Stimulated activated naive CD8-positive, alpha-beta T cell treated with anti-CD3 and anti-CD28 coated beads, Interleukin-15, Interleukin-2, amounts not matched to agents 100 U/mL and 50 U/mL, for 24 hours (primary cell): ENCODE measurements at regions not wholly inside any gene's neighbourhood (a gene's known extent, or its start where the extent isn't known, plus 50 kb on each side); places are given as distances from the start of the nearest gene placed in this dataset.
"Not testable (repeated sequence)": the region's sequence is repeated elsewhere in the genome, so short reads cannot be mapped to it uniquely, and the experiment has no call there.

Source experiments
- ATAC-seq: fragments of 150-1000 bp; cut with Tn5 transposase; one replicate; pipeline ENCODE4 v1.10.0; 2021
- DNase-seq: peaks from one replicate; pipeline ENCODE4 v3.0.0; 2021

DNA sequence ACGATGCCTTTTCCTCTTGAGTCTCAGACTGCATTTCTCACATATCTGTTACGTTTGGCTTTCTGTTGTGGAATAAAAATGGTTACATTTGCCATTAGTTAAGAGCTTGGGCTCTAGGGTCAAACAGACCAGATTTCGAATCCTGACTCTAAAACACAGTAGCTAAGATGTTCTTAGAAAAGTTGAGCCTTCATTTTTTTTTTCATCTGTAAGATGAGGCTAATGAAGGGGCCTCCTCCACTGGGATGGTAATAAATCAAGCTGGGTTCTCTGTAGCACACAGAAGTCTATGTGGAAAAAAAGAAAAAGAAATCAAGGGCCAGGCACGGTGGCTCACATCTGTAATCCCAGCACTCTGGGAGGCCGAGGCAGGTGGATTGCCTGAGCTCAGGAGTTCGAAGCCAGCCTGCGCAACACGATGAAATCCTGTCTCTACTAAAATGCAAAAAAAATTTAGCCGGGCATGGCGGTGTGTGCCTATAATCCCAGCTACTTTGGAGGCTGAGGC, 49.9 kb upstream of the CAPRIN1 start:
- DNase-seq (no peak), ATAC-seq (no peak)

- DNase-seq, result no peak
- no peak for ATAC-seq
Measured at GRCh38 chr11:33999393-33999792, 52.1 kb upstream of the CAPRIN1 start.

GRCh38 chr11:33997584-33998251, 53.8 kb upstream of the CAPRIN1 start:
- no peak for DNase-seq
- no peak for ATAC-seq

- peak; percentile 78 for DNase-seq
- ATAC-seq, result peak; percentile 91
Measured at GRCh38 chr11:33996498-33997454, 54.8 kb upstream of the CAPRIN1 start.

- no peak for DNase-seq
- no peak for ATAC-seq
Measured at GRCh38 chr11:33994937-33995336, 56.6 kb upstream of the CAPRIN1 start.

DNA sequence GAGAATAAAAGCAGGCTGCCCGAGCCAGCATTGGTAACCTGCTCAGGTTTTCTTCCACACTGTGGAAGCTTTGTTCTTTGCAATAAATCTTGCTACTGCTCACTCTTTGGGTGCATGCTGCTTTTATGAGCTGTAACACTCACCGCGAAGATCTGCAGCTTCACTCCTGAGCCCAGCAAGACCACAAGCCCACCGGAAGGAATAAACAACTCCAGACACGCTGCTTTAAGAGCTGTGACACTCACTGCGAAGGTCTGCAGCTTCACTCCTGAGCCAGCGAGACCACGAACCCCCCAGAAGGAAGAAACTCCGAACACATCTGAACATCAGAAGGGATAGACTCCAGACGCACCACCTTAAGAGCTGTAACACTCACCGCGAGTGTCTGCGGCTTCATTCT, 60.4 kb upstream of the CAPRIN1 start:
- ATAC-seq, DNase-seq: not testable (repeated sequence)

DNA sequence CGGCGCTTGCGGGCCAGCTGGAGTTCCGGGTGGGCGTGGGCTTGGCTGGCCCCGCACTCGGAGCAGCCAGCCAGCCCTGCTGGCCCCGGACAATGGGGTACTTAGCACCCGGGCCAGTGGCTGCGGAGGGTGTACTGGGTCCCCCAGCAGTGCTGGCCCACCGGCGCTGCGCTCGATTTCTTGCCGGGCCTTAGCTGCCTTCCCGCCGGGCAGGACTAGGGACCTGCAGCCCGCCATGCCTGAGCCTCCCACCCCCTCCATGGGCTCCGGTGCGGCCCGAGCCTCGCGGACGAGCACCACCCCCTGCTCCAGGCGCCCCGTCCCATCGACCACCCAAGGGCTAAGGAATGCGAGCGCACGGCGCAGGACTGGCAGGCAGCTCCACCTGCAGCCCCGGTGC, 61.4 kb upstream of the CAPRIN1 start:
- DNase-seq, ATAC-seq: not testable (repeated sequence)

DNA sequence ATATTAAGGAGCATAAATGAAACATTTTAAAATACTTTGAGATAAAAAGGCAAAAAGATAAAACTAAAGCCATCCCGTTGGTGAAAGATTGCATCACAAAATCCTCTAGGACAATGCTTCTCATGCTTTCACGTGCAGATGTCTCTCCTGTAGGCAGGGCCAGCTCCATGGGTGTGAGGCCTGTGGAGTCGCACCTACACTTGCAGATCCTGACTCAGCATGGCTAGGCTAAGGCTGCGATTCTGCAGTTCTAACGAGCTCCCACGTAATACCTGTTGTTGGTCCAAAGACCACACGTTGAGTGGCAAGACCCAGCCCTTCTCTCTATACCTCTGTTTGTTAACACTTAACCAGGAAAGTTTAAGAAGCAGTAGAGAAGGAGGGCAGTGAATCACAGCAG, 62.1 kb upstream of the CAPRIN1 start:
- ATAC-seq (no peak), DNase-seq (no peak)

GRCh38 chr11:33988586-33989370, 62.8 kb upstream of the CAPRIN1 start:
- ATAC-seq, result no peak
- DNase-seq, result no peak

DNA sequence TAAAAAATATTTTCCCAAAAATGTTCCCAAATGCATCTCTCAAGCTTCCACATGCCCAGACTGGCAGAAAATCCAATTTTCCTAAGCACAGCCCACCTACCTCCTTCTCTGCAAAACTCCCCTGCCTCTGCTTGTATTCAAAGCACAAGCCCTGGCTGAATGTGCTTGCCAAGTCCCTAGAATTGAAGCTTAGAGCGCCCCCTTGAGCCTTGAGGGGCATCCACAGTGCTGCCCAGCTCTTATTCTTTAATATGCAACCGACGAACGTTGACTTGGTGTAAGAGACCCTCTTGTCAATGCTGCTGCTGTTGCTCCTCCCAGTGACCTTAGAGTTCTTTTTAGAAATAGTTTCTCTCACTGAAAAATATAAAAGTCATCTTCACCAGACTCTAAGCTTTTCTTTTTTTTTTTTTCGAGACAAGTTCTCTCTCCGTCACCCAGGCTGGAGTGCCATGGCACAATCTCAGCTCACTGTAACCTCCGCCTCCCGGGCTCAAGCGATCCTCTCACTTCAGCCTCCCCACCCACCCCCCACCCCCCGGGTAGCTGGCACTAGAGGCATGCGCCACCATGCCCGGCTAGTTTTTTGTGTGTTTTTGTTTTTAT, 63.5 kb upstream of the CAPRIN1 start:
- ATAC-seq, result peak; percentile 77

DNA sequence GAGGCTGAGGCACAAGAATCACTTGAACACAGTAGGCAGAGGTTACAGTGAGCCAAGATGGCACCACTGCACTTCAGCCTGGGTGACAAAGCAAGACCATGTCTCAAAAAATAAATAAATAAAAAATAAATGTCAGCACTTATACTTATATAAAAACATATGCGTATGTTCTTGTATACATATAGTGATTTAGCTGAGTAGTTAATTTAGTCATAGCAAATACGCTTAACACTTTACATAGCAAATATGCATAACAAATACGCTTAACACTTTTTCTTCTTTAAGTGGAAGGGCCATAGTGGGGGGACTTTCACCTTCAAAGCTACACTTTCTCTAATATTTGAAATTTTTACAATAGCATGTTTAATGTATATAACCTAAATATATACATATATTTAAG, 64.0 kb upstream of the CAPRIN1 start:
- DNase-seq (no peak), ATAC-seq (no peak)

More for the DNA sequence above, 63.5 kb upstream of the CAPRIN1 start:
- peak; percentile 79 for DNase-seq

DNA sequence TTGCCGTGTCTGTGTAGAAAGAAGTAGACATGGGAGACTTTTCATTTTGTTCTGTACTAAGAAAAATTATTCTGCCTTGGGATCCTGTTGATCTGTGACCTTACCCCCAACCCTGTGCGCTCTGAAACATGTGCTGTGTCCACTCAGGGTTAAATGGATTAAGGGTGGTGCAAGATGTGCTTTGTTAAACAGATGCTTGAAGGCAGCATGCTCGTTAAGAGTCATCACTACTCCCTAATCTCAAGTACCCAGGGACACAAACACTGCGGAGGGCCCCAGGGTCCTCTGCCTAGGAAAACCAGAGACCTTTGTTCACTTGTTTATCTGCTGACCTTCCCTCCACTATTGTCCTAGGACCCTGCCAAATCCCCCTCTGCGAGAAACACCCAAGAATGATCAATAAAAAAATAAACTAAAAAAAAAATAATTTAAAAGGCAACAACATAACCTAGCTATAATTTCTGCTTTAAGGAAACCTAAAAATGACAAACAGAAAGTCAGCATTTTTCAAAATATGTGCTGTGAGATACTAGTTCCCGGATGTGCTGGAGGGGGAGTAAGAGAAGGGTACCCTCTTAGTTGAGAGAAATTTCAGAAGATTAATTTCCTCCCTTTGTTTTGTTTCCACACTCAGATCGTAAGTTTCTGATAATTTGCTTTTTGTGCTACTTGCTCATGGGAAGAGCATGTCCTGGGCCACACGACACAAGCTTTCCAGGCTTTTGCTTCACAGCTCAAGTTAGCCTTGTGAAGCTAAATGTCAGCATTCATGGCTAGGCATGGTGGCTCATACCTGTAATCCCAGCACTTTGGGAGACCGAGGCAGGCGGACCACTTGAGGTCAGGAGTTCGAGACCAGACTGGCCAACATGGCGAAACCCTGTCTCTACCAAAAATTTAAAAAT, 64.7 kb upstream of the CAPRIN1 start:
- DNase-seq, ATAC-seq: not testable (repeated sequence)

DNA sequence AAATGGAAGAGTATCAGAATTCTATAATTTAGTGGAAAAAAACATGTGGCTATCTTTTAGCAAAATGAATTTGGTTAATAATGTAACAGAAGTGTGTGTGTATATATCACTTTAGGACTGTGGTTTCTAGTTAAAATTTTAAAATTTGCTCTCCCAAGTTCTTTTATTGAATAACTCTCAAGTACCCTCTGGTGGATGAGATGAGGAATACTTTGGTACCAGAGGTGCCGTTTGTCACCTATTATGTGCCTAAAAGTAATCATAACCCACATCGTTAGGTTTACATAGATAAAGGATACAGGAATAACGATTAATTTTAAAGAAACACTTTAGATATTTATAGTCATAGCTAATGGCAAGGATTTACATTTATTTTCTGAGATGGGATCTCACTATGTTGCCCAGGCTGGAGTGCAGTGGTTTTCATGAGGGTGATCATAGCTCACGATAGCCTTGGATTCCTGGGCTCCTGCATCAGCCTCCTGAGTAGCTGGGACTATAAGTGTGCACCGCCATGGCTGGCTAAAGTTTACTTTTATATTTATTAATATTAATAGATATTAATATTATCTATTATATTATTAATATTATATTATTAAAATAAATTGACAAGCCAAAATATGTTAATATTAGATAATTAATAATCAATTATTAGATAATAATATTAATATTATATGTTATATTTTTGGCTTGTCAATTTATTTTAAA, 66.7 kb upstream of the CAPRIN1 start:
- no peak for DNase-seq
- ATAC-seq, result no peak

- ATAC-seq (no peak), DNase-seq (no peak)
Measured at GRCh38 chr11:33982661-33983060, 68.9 kb upstream of the CAPRIN1 start.

GRCh38 chr11:33980897-33981296, 70.6 kb upstream of the CAPRIN1 start:
- ATAC-seq, result no peak
- DNase-seq, result no peak

- ATAC-seq, result no peak
- no peak for DNase-seq
Measured at GRCh38 chr11:33978376-33978775, 73.2 kb upstream of the CAPRIN1 start.

DNA sequence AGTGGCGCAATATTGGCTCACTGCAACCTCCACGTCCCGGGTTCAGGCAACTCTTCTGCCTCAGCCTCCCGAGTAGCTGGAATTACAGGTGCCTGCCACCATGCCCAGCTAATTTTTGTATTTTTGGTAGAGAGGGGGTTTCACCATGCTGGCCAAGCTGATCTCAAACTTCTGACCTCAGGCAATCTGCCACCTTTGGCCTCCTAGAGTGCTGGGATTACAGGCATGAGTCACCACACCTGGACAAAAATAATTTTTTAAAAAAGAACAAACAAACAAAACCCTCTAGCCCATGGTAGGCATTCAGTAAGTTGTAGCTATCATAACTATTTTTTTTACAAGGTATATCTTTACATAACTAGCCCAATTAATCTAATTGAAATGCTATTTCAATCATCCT, 73.9 kb upstream of the CAPRIN1 start:
- ATAC-seq, result no peak
- no peak for DNase-seq

DNA sequence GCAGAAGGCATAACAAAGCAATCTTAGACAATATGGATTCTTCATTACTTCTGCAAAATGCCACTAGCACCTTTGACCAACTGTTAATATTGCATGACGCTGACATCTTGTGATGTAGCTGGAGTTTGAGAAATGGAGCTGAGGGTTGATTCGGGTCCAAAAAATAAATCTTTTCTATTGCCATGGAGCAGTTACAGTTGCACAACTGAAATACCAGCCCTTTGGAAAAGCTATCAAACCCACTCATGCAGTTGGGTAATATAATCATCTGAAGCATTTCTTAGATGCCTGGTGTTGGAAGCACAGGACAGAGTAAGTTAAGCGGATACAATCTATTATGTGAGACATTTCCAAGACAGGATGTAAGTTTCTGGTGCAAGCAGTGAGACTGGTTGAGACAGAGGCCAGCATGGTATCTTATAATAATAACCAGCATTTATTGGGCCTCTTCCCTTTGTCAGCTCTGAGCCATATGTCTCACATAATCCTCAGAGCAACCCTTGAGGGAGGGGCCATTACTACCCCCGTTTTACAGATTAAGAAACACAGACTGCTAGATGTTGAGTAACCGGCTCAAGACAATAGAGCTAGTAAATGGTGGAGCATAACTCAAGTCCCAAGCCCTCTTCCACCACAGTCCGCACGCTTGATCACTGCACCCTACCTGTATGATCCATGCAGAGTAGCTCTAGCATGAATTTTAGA, 74.9 kb upstream of the CAPRIN1 start:
- DNase-seq, result no peak
- ATAC-seq, result no peak

- ATAC-seq, result no peak
- DNase-seq, result no peak
Measured at GRCh38 chr11:33974804-33975203, 76.7 kb upstream of the CAPRIN1 start.
